Upper lobe of left lung (tissue), 6 donors: ENCODE measurements at regions not wholly inside any gene's neighbourhood (a gene's known extent, or its start where the extent isn't known, plus 50 kb on each side); places are given as distances from the start of the nearest gene placed in this dataset.

Source experiments
- ATAC-seq, 2 donors: fragments of 200-7000 bp; cut with Tn5 transposase; one replicate each; pipeline ENCODE4 v1.9.1; 2022; ENCODE audit warnings: mild to moderate bottlenecking in 2 of 2, moderate library complexity in 2 of 2; ENCODE audit not compliant: low FRiP score in 2 of 2
- DNase-seq, 2 donors: peaks; one replicate each; pipeline ENCODE4 v3.0.0-alpha.2; 2019 to 2020
- H3K27ac ChIP-seq, 4 donors: fragments of 200-600 bp; sonication (generic); one replicate each; pipeline ENCODE4 v1.5.1; 2016 to 2019
- H3K27me3 ChIP-seq, 4 donors: fragments of 200-600 bp; sonication (generic); one replicate each; pipeline ENCODE4 v1.5.1; 2017 to 2019
- H3K36me3 ChIP-seq, 4 donors: fragments of 200-600 bp; sonication (generic); one replicate each; pipeline ENCODE4 v1.5.1; 2016 to 2019
- H3K4me1 ChIP-seq, 4 donors: fragments of 200-600 bp; sonication (generic); one replicate each; pipeline ENCODE4 v1.5.1; 2018 to 2019
- H3K4me3 ChIP-seq, 4 donors: fragments of 200-600 bp; sonication (generic); one replicate each; pipeline ENCODE4 v1.5.1; 2017 to 2019; ENCODE audit warnings: mild to moderate bottlenecking in 2 of 4, moderate library complexity in 1 of 4
- H3K9me3 ChIP-seq, 4 donors: fragments of 200-600 bp; sonication (generic); one replicate each; pipeline ENCODE4 v1.5.1; 2018 to 2019
- CTCF ChIP-seq, 6 experiments: fragments of 450-650 bp in 4 of 6; fragments of 200-600 bp in 2 of 6; sonication (generic) in 2 of 6; IDR thresholded peaks; one replicate each; pipeline ENCODE4 v1.5.1; 2016 to 2019; ENCODE audit warnings: antibody characterized with exemption in 6 of 6
- EP300 ChIP-seq, 4 donors: sonication (generic); formaldehyde crosslinking; IDR thresholded peaks; one replicate each; pipeline ENCODE4 v1.5.1; 2017; ENCODE audit warnings: antibody characterized with exemption in 4 of 4, control low read depth in 2 of 4
- POLR2A ChIP-seq, 4 donors: fragments of 450-650 bp; IDR thresholded peaks; one replicate each; pipeline ENCODE4 v1.5.1; 2016 to 2017; ENCODE audit warnings: antibody characterized with exemption in 4 of 4, mild to moderate bottlenecking in 2 of 4
- POLR2AphosphoS5 ChIP-seq, 2 donors: sonication (generic); formaldehyde crosslinking; IDR thresholded peaks; one replicate each; pipeline ENCODE4 v1.5.1; 2017; ENCODE audit warnings: antibody characterized with exemption in 2 of 2
- WGBS, 2 donors: methylation state at CpG; one replicate each; pipeline ENCODE4 v1.1.5; 2017 to 2018; 5-methylcytosine and 5-hydroxymethylcytosine counted together
- donor health status: DM: no; HTN: no; CAD: no; lungs with moderate emphysema.
- donor health status: DM: no; HTN: yes; CAD: no; lungs with severe emphysema.

- Histone ChIP-seq H3K4me3 (no peak overlapping the region), H3K27ac (no peak overlapping the region), H3K4me1 (no peaks in the 10 kb centered on the region), H3K9me3 (no peaks in the 10 kb centered on the region), H3K27me3 (peaks cover 0 to 15% (median 2%) of the 10 kb centered on the region in 4 donors), H3K36me3 (no peaks in the 10 kb centered on the region)
- TF ChIP-seq POLR2AphosphoS5 (IDR thresholded peaks at IDR 0.05) (no peak), POLR2A (IDR thresholded peaks at IDR 0.05) (no peak), CTCF (IDR thresholded peaks at IDR 0.05) (no peak), EP300 (IDR thresholded peaks at IDR 0.05) (no peak)
- ATAC-seq (no peak), DNase-seq (no peak)
- WGBS, 2 donors, result 18 to 25% methylated on average over 20 to 31 of the region's 31 CpGs
Measured at GRCh38 chr7:155405399-155406318, 52.3 kb upstream of the EN2 start.

- ATAC-seq (no peak), DNase-seq (no peak)
- H3K4me3 ChIP-seq, result no peak overlapping the region
- H3K36me3 ChIP-seq, result no peaks in the 10 kb centered on the region
- TF ChIP-seq POLR2AphosphoS5 (IDR thresholded peaks at IDR 0.05) (no peak), EP300 (IDR thresholded peaks at IDR 0.05) (no peak), POLR2A (IDR thresholded peaks at IDR 0.05) (no peak), CTCF (IDR thresholded peaks at IDR 0.05) (no peak)
- H3K27me3 ChIP-seq, result peaks cover 0 to 15% (median 2%) of the 10 kb centered on the region in 4 donors
- no peaks in the 10 kb centered on the region for H3K9me3 ChIP-seq
- H3K4me1 ChIP-seq, result no peaks in the 10 kb centered on the region
- no peak overlapping the region for H3K27ac ChIP-seq
- WGBS, 2 donors, result 57 to 87% methylated on average over 1 to 2 of the region's 2 CpGs
Measured at GRCh38 chr7:155407799-155408198, 50.1 kb upstream of the EN2 start.
